ENCODE measurements at regions not wholly inside any gene's neighbourhood (a gene's known extent, or its start where the extent isn't known, plus 50 kb on each side); places are given as distances from the start of the nearest gene placed in this dataset.

GRCh38 chr1:55610203-55610602 lies 395.0 kb upstream of the USP24 start:
- H3K27ac ChIP-seq = no peak overlapping the region
- DNase-seq = no peak
- no peaks in the 10 kb centered on the region for H3K27me3 ChIP-seq
- no peak overlapping the region for H3K4me3 ChIP-seq
- intact Hi-C loops (cut with DNase I; ENCODE audit: low total_unique reads) = no loop called here
- peaks cover 11% of the 10 kb centered on the region for H3K4me1 ChIP-seq
- TF ChIP-seq POLR2A (IDR thresholded peaks at IDR 0.05) = no peak
- TF ChIP-seq, protein P1, sequence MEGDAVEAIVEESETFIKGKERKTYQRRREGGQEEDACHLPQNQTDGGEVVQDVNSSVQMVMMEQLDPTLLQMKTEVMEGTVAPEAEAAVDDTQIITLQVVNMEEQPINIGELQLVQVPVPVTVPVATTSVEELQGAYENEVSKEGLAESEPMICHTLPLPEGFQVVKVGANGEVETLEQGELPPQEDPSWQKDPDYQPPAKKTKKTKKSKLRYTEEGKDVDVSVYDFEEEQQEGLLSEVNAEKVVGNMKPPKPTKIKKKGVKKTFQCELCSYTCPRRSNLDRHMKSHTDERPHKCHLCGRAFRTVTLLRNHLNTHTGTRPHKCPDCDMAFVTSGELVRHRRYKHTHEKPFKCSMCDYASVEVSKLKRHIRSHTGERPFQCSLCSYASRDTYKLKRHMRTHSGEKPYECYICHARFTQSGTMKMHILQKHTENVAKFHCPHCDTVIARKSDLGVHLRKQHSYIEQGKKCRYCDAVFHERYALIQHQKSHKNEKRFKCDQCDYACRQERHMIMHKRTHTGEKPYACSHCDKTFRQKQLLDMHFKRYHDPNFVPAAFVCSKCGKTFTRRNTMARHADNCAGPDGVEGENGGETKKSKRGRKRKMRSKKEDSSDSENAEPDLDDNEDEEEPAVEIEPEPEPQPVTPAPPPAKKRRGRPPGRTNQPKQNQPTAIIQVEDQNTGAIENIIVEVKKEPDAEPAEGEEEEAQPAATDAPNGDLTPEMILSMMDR (IDR thresholded peaks at IDR 0.05) = no peak
- no peaks in the 10 kb centered on the region for H3K9me3 ChIP-seq
- 69 to 84% methylated on average over 3 of the region's 3 CpGs for WGBS, 2 donors
- no peaks in the 10 kb centered on the region for H3K36me3 ChIP-seq (ENCODE audit: low read depth, missing control alignments)

DNA sequence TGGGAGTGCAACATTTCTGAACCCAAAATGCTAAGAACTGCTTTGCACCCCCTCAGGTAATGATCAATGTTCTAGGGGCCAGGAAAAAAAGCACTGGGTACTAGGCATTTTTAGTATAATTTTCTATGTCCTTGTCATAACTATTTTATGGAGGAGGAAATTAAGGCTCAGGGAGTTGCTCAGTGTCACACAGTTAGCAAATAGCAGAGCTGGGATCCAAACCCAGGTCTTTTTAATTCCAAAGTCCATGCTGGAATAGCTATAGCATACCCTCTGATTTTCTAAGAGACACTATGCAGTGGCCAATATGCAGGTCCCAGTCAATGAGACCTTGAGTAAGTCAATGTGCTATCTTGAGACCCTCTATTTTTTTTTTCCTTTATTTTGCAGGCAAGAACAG lies 394.5 kb upstream of the USP24 start:
- Histone ChIP-seq H3K4me1 (peaks cover 17% of the 10 kb centered on the region), H3K4me3 (no peak overlapping the region), H3K27ac (no peak overlapping the region), H3K27me3 (no peaks in the 10 kb centered on the region), H3K36me3 (ENCODE audit: low read depth, missing control alignments) (no peaks in the 10 kb centered on the region), H3K9me3 (no peaks in the 10 kb centered on the region)
- intact Hi-C loops (cut with DNase I; ENCODE audit: low total_unique reads) = no loop called here
- DNase-seq = no peak
- TF ChIP-seq POLR2A (IDR thresholded peaks at IDR 0.05) = no peak
- TF ChIP-seq, protein P1 (IDR thresholded peaks at IDR 0.05) = no peak

DNA sequence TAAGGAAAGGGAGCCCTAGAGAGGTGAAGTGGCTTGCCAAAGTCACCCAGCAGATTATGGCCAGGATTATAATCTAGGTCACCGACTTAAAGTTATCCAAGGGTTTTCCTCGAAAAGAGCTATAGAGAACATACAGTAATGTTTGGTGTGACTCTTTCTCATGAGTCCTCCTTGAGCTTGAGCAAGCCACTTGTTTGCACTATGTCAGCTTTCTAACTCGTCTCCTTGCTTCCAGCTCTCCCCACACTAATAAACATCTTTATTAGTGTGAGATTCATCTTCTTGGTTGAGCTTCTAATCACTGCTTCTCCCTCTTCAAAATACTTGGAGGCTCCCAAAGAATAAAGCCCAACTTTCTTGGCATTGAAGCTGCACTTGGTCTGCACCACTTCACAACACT lies 390.0 kb upstream of the USP24 start:
- TF ChIP-seq POLR2A (IDR thresholded peaks at IDR 0.05) = no peak
- Histone ChIP-seq H3K27ac (peak overlapping the region; percentile 57 to 68), H3K27me3 (no peaks in the 10 kb centered on the region), H3K36me3 (ENCODE audit: low read depth, missing control alignments) (no peaks in the 10 kb centered on the region), H3K4me3 (no peak overlapping the region), H3K4me1 (peaks cover 17% of the 10 kb centered on the region), H3K9me3 (no peaks in the 10 kb centered on the region)
- intact Hi-C loops (cut with DNase I; ENCODE audit: low total_unique reads) = no loop called here
- DNase-seq = no peak
- WGBS, 2 donors = 20 to 30% methylated on average over 3 of the region's 3 CpGs

- H3K27me3 ChIP-seq = no peaks in the 10 kb centered on the region
- 26 to 43% methylated on average over 3 of the region's 3 CpGs for WGBS, 2 donors
- peak overlapping the region; percentile 57 to 68 for H3K27ac ChIP-seq
- intact Hi-C loops (cut with DNase I; ENCODE audit: low total_unique reads) = no loop called here
- DNase-seq = peak; percentile 39
- peaks cover 17% of the 10 kb centered on the region for H3K4me1 ChIP-seq
- TF ChIP-seq POLR2A (IDR thresholded peaks at IDR 0.05) = no peak
- TF ChIP-seq, protein P1 (IDR thresholded peaks at IDR 0.05) = no peak
- H3K4me3 ChIP-seq = no peak overlapping the region
- H3K36me3 ChIP-seq (ENCODE audit: low read depth, missing control alignments) = no peaks in the 10 kb centered on the region
- no peaks in the 10 kb centered on the region for H3K9me3 ChIP-seq
Measured at GRCh38 chr1:55604749-55605148, 389.6 kb upstream of the USP24 start.

DNA sequence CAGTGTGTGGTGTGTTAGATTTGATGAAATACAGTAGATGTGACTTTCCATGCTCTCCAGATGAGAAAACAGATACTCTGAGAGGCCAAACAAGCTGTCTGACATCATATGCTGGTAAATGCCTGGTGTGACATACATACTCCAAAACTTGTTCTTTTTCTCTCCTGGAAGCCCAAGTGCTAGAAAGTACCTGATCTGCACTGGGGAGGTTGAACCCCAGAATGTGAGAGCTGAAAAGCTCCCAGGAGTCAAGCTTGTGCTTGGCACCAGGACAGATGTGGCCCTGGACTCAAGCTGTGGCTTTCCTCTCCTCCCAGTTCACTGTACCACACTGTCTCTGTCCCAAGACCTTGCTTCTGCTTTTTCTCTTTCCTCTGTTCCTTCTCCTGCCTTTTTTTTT lies 389.0 kb upstream of the USP24 start:
- peaks cover 17% of the 10 kb centered on the region for H3K4me1 ChIP-seq
- no peak overlapping the region for H3K4me3 ChIP-seq
- no peaks in the 10 kb centered on the region for H3K9me3 ChIP-seq
- intact Hi-C loops (cut with DNase I; ENCODE audit: low total_unique reads) = no loop called here
- no peaks in the 10 kb centered on the region for H3K27me3 ChIP-seq
- DNase-seq = no peak
- no peak for TF ChIP-seq POLR2A (IDR thresholded peaks at IDR 0.05)
- TF ChIP-seq, protein P1 (IDR thresholded peaks at IDR 0.05) = no peak
- peak overlapping the region; percentile 57 to 68 for H3K27ac ChIP-seq
- no peaks in the 10 kb centered on the region for H3K36me3 ChIP-seq (ENCODE audit: low read depth, missing control alignments)

Measured in testis (tissue), 2 donors.